Caco-2 (cell line): ENCODE measurements at regions not wholly inside any gene's neighbourhood (a gene's known extent, or its start where the extent isn't known, plus 50 kb on each side); places are given as distances from the start of the nearest gene placed in this dataset.

ENCODE experiments used
- BruUV-seq: library from RNA; stranded (reverse); fragments of 400-500 nt; replicated peaks from 2 replicates; lab custom pipeline; 2021; lab: Mats Ljungman, UMichigan
- CTCF ChIA-PET: fragments of 300-600 bp; sonication (Branson Sonifier 250); formaldehyde crosslinking; loops from one replicate; lab custom pipeline; 2022; ENCODE audit warnings: antibody characterized with exemption; lab: Charles Lee
- POLR2A ChIA-PET: fragments of 300-600 bp; sonication (Branson Sonifier 250); formaldehyde crosslinking; loops from one replicate; lab custom pipeline; 2022; ENCODE audit warnings: antibody characterized with exemption; lab: Charles Lee
- DNase-seq, 2 experiments: peaks; one replicate each; pipeline versions ENCODE4 v3.0.0 to v3.0.0-alpha.2; 2020 to 2022
- H3K27me3 ChIP-seq: replicated peaks from 2 replicates; pipeline ENCODE4 v1.6.0; 2011; ENCODE audit warnings: low read length; ENCODE audit not compliant: control insufficient read depth, insufficient read depth
- H3K36me3 ChIP-seq: 2 replicates; pipeline ENCODE4 v1.5.1; 2011; ENCODE audit warnings: low read length; ENCODE audit not compliant: control insufficient read depth, insufficient read depth
- H3K4me1 ChIP-seq: fragments of 250-450 bp; sonication (Bioruptor Pico); 2 replicates; pipeline ENCODE4 v1.5.1; 2020; ENCODE audit warnings: mild to moderate bottlenecking
- H3K4me3 ChIP-seq: 2 replicates; pipeline ENCODE4 v1.5.1; 2011; ENCODE audit warnings: low read depth, mild to moderate bottlenecking, control low read depth, low read length
- H3K9me3 ChIP-seq: fragments of 250-450 bp; sonication (Bioruptor Pico); 2 replicates; pipeline ENCODE4 v1.5.1; 2020; ENCODE audit warnings: mild to moderate bottlenecking, moderate library complexity
- H3K27ac Mint-ChIP-seq: one replicate; pipeline ENCODE4 v1.8.0; 2022; ENCODE audit warnings: mixed read lengths; ENCODE audit not compliant: unreplicated experiment
- H3K27me3 Mint-ChIP-seq: one replicate; pipeline ENCODE4 v1.8.0; 2022; ENCODE audit warnings: mixed read lengths; ENCODE audit not compliant: insufficient read depth, unreplicated experiment
- H3K36me3 Mint-ChIP-seq: one replicate; pipeline ENCODE4 v1.8.0; 2022; ENCODE audit warnings: mild to moderate bottlenecking, mixed read lengths; ENCODE audit not compliant: insufficient read depth, unreplicated experiment
- H3K4me1 Mint-ChIP-seq: one replicate; pipeline ENCODE4 v1.8.0; 2022; ENCODE audit warnings: low read depth, mixed read lengths; ENCODE audit not compliant: unreplicated experiment
- H3K4me3 Mint-ChIP-seq: one replicate; pipeline ENCODE4 v1.8.0; 2022; ENCODE audit warnings: mild to moderate bottlenecking, moderate library complexity, mixed read lengths; ENCODE audit not compliant: unreplicated experiment
- H3K9me3 Mint-ChIP-seq: one replicate; pipeline ENCODE4 v1.8.0; 2022; ENCODE audit warnings: mixed read lengths; ENCODE audit not compliant: unreplicated experiment
- intact Hi-C: fragments of 100-400 bp; cut with micrococcal nuclease; formaldehyde crosslinking; loops from one replicate; pipeline ENCODE4 v1.10.0; 2022; ENCODE audit not compliant: unreplicated experiment
- TF ChIP-seq, protein P1 (sequence below), 2 experiments: fragments of 200-600 bp in 1 of 2; IDR thresholded peaks; 1 replicate in 1 of 2; 2 replicates in 1 of 2; pipeline versions ENCODE4 v1.5.1 to v1.8.0; 2011 to 2022; ENCODE audit warnings: antibody characterized with exemption in 1 of 2, control low read depth in 1 of 2, inconsistent platforms in 1 of 2, low read depth in 1 of 2, low read length in 1 of 2, mild to moderate bottlenecking in 1 of 2, moderate library complexity in 1 of 2; ENCODE audit not compliant: insufficient read depth in 1 of 2, severe bottlenecking in 1 of 2, unreplicated experiment in 1 of 2

DNA sequence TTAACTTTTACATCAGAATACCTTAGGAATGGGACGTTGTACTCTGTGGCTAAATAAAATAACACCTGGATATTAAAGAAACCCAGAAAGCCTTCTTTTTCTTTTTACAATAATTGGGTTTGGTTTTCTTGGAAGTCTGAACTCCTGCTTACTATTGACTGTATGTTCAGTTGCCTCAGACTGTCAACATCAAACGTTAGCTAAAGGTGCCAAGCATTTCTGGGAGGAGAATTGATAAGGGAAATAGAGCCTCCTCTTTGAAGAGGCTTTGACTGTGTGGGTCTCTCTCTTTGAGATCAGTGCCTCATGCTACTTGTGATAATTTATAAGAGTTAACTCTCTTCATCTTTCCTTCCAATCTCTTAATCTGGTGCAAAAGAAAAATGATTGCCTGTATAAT, 224.7 kb upstream of the BMPER start:
- no peak overlapping the region for H3K4me3 Mint-ChIP-seq
- H3K27me3 ChIP-seq: no peaks in the 10 kb centered on the region
- intact Hi-C loops: no loop called here
- no peak overlapping the region for H3K4me3 ChIP-seq
- no peaks in the 10 kb centered on the region for H3K4me1 Mint-ChIP-seq
- H3K4me1 ChIP-seq: no peaks in the 10 kb centered on the region
- H3K27me3 Mint-ChIP-seq: no peaks in the 10 kb centered on the region
- POLR2A ChIA-PET: no interaction called here
- no peak overlapping the region for H3K27ac Mint-ChIP-seq
- CTCF ChIA-PET: no interaction called here
- BruUV-seq: no TSS peak
- H3K36me3 ChIP-seq: no peaks in the 10 kb centered on the region
- no peak for DNase-seq
- no peaks in the 10 kb centered on the region for H3K9me3 ChIP-seq
- H3K9me3 Mint-ChIP-seq: no peaks in the 10 kb centered on the region
- no peaks in the 10 kb centered on the region for H3K36me3 Mint-ChIP-seq
- TF ChIP-seq, protein P1, sequence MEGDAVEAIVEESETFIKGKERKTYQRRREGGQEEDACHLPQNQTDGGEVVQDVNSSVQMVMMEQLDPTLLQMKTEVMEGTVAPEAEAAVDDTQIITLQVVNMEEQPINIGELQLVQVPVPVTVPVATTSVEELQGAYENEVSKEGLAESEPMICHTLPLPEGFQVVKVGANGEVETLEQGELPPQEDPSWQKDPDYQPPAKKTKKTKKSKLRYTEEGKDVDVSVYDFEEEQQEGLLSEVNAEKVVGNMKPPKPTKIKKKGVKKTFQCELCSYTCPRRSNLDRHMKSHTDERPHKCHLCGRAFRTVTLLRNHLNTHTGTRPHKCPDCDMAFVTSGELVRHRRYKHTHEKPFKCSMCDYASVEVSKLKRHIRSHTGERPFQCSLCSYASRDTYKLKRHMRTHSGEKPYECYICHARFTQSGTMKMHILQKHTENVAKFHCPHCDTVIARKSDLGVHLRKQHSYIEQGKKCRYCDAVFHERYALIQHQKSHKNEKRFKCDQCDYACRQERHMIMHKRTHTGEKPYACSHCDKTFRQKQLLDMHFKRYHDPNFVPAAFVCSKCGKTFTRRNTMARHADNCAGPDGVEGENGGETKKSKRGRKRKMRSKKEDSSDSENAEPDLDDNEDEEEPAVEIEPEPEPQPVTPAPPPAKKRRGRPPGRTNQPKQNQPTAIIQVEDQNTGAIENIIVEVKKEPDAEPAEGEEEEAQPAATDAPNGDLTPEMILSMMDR (IDR thresholded peaks at IDR 0.05; ENCODE audit: insufficient read depth in 1 of 2, low read depth in 1 of 2, low read length in 1 of 2, severe bottlenecking in 1 of 2, unreplicated experiment in 1 of 2): no peak

DNA sequence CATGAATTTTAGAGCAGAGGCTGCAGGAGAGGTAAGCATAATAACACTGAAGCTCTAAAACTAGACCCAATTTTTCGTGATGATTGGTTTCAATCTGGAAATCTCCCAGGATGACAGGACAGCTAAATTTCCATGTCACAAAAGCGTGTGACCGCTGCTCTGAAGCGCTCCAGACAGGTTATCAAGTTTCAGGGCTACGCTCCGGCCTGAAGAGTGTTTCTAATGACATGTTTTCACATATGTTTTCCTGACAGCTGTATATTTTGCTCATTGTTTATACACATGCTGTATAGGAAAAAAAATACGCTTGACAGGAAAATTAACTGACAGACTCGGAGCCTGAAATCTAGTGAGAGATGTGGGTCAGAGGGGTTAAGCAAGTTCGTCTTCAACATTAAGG, 219.8 kb upstream of the BMPER start:
- Mint-ChIP-seq H3K27ac (no peak overlapping the region), H3K4me1 (no peaks in the 10 kb centered on the region), H3K9me3 (peaks cover 6% of the 10 kb centered on the region), H3K36me3 (no peaks in the 10 kb centered on the region), H3K4me3 (no peak overlapping the region), H3K27me3 (no peaks in the 10 kb centered on the region)
- H3K9me3 ChIP-seq: no peaks in the 10 kb centered on the region; the same call in 1 of the 2 replicates
- intact Hi-C loops: no loop called here
- TF ChIP-seq, protein P1 (IDR thresholded peaks at IDR 0.05; ENCODE audit: insufficient read depth in 1 of 2, low read depth in 1 of 2, low read length in 1 of 2, severe bottlenecking in 1 of 2, unreplicated experiment in 1 of 2): no peak
- no TSS peak for BruUV-seq
- DNase-seq: no peak
- no peaks in the 10 kb centered on the region for H3K36me3 ChIP-seq
- H3K27me3 ChIP-seq: no peaks in the 10 kb centered on the region
- no peaks in the 10 kb centered on the region for H3K4me1 ChIP-seq
- POLR2A ChIA-PET: no interaction called here
- CTCF ChIA-PET: no interaction called here
- no peak overlapping the region for H3K4me3 ChIP-seq

DNA sequence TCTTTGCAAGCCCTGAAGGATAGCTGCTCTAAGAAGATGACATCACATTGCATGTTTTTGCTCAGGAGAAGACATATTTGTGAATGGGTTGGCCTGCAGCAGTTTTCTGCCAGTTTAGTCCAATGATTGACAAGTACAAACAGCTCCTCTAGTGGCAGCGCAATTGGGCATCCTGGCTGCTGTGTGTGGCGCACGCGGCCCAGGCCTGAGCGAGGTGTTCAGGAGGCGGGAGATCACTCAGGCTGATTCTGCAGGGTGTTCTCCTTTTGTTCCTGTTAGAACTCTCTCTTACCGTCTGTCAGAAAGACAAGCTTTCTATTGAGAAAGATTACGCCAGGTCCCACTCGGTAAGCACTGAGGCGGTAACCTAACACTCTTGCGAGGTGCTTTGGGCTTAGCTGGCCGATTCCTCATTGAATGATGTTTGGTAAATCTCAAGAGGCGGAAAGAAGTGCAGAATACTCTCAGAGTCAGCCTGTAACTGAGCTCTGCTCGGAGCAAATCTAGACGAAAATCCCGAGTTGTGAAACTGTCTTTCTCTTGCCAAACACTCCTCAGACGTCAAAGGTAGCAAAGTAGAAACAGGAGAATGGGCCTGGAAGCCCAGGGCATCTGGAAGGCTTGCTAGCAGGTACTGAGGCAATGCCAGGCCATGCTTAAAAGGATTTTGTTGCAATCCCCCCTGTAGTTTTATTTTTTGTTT, 219.2 kb upstream of the BMPER start:
- ChIA-PET POLR2A (no interaction called here), CTCF (no interaction called here)
- Mint-ChIP-seq H3K27ac (no peak overlapping the region), H3K4me3 (no peak overlapping the region), H3K36me3 (no peaks in the 10 kb centered on the region), H3K9me3 (peaks cover 13% of the 10 kb centered on the region), H3K4me1 (no peaks in the 10 kb centered on the region), H3K27me3 (no peaks in the 10 kb centered on the region)
- Histone ChIP-seq H3K9me3 (no peaks in the 10 kb centered on the region; the same call in 1 of the 2 replicates), H3K4me3 (no peak overlapping the region), H3K36me3 (no peaks in the 10 kb centered on the region), H3K27me3 (no peaks in the 10 kb centered on the region), H3K4me1 (no peaks in the 10 kb centered on the region)
- no TSS peak for BruUV-seq
- intact Hi-C loops: no loop called here
- peak in 1 of 2 experiments; percentile 12 for DNase-seq
- TF ChIP-seq, protein P1 (IDR thresholded peaks at IDR 0.05; ENCODE audit: insufficient read depth in 1 of 2, low read depth in 1 of 2, low read length in 1 of 2, severe bottlenecking in 1 of 2, unreplicated experiment in 1 of 2): no peak
